NCI-H1436 treated with DMSO at 0.1 percent for 48 hours (cell line): ENCODE measurements at regions not wholly inside any gene's neighbourhood (a gene's known extent, or its start where the extent isn't known, plus 50 kb on each side); places are given as distances from the start of the nearest gene placed in this dataset.

Experiments
- DNase-seq: peaks from one replicate; lab custom pipeline; 2025; lab: John Stamatoyannopoulos, UW

DNA sequence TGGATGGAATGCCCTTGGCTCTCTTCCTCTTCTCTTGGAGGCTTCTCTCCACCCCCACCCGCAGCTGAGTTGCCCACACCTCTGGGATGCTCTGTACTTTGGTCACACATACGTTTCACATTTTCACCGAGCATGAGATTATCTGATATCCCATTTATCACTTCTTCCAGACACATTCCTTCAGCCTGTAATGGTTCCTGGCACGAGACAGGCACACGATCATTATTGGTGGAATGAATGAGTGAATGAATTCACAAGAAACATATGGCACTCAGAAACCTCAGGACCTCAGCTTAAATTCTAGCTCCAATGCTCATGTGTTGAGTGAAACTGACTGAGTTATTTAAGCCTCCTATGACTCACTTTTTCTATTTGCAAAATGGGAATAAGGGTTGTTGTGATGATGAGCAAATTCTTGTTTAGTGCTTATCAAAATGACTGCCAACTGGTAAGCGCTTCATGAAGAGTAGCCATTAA lies 242.7 kb upstream of the JUN start:
- no peak for DNase-seq

DNA sequence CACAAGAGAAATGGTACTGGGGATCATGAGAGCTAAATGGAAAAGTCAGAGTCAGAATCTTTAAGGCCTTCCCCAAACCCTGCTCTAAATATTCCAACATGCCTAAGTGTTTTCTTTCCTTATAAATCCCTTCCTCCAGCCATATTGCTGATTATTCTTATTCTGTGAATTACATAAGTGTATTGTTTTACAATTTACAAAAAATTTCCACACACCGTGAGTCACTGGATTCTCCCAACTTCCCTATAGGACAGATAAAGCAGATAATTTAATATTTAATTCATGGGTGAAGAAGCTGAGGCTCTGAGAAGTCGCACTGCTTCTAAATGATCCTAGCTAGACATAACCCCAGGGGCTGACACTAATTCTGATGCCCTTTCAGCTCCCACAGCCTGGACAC lies 243.3 kb upstream of the JUN start:
- no peak for DNase-seq

DNA sequence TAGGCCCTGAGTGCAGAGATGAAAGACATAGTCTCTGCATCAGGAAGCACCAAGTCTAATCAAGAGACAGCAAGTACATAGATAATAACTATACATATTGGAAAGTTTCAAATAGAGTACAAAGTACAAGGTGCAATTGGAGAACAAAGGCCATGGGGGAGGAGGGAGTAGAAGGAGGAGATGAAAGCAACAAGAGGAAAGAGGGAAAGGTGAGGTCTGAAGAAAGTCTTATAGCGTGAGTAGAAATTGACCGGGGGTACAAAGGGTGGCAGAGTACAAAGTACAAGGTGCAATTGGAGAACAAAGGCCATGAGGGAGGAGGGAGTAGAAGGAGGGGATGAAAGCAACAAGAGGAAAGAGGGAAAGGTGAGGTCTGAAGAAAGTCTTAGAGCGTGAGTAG lies 244.2 kb upstream of the JUN start:
- DNase-seq = no peak

DNA sequence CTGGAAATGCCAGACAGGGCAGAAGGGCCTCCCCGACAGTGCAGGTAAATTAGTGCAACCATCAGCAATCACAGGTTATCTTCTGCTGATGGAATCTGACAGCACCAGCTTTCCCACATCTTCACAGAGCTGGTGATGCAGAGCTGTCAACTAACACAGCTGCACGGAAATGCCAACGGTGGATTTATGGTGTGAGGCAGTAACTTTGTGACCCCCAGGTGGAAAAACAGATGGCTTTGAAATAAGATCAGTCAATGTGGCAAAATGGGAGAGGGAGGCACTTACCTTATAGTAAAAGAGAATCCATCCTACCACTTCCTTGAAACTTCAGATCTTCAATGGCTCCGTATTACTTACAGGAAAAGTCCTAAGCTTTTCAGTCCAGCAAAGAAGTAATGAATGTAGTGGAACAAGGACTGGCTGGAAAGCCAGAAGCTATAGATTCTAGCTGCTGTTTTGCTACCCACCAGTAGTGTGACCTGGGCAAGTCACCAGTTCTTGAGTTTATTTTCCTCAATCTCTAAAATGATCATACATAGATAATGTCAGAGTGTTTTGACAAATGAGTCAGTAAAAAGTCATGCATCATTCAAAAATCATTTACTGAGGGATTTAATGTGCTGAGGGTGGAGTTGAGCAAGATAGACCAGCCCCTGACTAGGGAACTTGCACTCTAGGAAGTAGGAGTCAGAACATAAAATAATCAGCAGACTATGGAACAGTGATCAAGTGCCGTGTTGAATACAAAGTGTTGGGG lies 245.7 kb upstream of the JUN start:
- DNase-seq = no peak

DNA sequence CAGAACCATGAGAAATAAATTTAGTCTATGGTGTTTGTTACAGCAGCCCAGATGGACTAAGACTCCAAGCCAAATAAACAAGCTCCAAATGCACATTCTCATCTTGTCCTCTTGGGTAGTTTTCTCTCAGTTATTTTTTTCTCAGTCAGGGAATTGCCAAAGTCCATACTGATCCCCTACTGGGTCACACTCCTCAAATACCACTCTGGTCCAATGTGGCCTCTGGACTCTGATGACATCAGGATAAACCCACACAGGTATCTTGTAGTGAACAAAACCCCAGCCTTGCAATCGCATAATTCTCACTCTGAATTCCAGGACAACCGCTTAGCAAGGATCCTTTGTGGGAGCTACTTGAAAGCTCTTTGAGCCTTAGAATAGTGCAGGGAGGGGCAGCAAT lies 248.4 kb upstream of the JUN start:
- no peak for DNase-seq

DNA sequence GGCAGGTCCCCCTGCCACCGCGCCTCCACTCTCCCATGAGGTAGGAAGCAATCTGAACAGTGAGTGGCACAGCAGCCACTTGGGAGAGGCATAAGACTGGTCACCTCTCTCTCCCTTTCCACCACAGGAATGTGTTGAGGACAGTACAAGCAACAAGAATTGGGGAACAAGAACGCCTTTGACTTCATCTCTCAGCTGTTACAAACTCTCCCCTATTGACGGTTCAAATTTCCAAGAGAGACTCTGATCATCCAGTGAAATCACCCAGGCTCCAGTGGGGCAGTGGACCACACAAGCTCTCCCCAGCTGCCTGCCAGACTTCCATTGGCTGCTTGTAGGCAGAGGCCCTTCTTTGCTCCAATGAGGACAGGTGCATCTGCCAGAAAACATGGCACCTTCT lies 249.9 kb upstream of the JUN start:
- no peak for DNase-seq

DNA sequence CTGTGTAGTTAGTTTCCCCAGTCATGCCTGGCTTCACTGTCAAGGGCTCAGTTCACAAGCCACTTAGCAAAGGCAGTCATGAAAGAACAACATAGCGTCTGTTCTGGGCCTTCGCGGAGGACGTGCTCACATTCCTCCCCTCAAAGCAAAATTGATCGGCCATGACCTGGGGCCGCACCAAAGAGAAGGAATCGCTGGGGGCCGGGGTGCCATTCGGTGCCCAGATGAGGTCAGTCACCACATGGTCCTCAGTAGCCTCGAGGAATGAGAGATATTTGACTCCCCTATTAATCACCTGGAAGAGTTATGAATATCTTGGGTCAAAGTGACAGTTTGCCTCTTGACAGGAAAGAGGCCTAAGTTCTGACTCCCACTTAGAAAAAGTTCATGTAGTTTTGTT lies 251.1 kb upstream of the JUN start:
- DNase-seq = no peak

DNA sequence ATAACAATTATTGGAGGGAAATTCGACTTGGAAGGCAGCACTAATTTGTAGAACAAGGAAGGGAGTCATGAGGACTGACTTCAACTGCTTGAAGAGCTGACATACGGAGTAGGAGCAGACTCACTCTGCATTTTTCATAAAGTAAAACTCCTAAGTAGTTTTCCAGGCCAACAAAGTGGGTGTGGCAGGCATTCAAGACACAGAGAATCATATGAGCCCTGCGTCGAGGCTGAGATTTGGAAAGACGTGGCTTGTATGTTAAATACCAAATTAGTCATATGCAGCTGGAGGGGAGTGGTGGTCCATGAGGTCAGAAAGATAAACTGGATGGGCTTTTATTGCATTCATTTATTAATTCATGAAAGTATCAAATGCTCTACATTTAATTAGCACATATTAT lies 255.7 kb upstream of the JUN start:
- DNase-seq = no peak

DNA sequence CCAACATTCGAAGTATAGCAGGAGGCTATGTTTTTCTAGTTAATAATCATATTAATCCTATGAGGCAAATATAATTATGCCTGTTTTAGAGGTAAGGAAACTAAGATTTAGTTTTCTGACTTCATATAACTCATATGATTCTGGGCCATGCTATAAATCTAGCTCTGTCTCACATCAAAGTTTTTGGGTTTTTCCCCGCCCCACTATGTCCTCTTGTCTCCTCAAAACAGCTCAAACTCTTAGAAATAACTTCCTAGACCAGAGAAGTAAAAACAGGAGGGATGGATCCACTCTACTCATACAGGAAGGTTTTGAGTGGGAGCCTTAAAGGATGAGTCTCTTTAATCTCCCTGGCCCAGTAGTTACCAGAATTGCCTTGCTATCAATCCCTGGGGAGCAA lies 256.4 kb upstream of the FGGY start:
- no peak for DNase-seq

DNA sequence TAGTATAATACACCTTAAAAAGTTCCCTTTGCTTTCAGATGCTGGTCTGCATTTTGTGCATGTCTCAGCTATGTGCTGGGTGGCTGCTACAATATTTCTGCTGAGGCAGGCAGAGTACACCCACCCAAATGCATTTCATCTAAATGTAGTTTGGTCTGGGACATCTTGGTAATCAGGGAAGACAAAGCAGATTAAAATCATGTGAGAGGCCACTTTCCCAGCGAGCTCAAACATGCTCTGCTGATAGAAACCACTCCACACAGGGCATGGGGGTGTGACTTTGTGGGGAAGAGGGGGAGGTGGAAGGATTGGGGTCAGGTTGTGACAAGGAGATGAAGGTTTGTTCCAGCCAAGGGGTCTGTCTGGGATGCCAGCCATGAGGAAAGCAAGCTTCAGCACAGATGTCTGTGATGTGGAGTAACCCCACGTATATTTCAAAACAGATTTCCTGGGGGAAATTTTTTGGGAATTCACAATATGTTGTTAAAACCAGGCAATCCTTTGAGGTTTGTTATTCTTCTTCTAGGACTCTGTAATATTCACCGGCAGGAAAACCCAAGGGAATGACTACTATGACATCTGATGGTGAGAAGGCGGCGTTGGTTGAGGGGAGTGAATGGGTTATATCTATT lies 255.1 kb upstream of the FGGY start:
- no peak for DNase-seq

DNA sequence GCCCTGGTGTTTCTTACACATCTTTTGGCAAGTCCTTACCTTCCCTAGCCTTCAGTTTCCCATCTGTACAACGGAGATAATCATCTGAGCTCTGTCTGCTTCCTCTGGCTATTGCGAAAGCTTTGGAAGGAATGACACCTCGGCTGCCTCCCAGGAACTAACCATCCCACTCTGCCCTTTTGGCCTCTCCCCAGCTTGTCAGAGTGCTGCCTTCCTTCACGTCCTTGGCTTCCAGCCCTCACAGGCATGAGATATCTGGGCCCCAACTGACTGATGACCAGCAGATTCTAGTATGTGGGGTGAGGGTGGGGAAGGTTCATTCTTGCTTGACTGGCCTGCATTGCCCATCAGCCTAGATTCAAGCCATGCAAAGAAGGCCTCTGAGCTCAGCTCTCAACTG lies 253.1 kb upstream of the FGGY start:
- DNase-seq = no peak

DNA sequence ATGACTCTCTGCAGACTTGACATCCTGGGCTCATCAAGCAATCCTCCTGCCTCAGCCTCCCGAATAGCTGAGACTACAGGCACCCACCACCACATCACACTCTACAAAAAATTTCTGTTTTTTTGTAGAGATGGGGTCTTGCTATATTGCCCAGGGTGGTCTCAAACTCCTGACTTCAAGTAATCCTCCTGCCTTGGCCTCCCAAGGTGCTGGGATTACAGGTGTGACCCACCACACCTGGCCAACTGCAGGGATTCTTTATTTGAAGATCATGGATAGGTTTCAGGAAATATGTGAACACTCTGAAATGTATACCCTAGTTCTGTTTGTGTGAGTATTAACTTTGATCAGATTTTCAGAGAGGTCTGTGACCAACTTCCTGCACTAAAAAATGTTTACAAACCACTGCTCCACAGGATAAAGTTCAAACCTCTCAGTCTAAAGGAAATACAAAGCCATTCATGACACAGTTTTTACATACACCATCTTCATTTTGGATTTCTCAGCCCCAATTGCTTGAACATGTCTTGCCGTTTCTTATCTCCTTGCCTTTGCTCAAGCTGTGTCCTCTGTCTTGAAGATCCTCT lies 252.3 kb upstream of the FGGY start:
- no peak for DNase-seq

DNA sequence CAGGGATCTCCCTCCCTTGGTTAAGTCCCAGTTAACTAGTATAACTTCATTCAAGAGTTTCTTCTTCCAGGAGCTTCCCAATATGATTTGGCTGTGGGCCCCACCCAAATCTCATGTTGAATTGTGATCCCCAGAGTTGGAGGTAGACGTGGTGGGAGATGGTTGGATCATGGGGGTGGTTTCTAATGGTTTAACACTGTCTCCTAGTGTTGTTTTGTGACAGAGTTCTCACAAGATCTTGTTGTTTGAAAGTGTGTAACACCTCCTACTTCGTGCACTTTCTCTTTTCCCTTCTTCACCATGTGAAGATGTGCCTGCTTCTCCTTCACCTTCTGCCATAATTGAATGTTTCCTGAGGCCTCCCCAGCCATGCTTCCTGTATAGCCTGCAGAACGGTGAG lies 251.8 kb upstream of the FGGY start:
- DNase-seq = no peak

DNA sequence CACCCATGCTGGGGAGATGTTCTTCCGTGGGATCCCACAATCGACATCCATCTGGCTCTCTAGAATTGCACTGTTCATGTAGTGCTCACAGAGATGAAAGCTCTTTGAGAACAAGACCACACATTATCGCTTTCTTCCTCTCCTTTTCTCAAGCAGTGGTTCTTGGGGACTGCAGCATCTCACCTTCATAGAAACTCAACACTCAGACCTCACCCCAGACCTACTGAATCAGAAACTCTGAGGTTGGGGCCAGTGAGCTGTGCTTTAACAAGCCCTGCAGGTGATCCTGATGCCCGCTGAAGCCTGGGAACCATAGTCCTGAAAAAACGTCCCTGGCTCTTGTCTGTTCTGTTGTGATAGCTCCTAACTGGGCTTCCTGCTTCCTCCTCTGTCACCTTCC lies 251.3 kb upstream of the FGGY start:
- no peak for DNase-seq

DNA sequence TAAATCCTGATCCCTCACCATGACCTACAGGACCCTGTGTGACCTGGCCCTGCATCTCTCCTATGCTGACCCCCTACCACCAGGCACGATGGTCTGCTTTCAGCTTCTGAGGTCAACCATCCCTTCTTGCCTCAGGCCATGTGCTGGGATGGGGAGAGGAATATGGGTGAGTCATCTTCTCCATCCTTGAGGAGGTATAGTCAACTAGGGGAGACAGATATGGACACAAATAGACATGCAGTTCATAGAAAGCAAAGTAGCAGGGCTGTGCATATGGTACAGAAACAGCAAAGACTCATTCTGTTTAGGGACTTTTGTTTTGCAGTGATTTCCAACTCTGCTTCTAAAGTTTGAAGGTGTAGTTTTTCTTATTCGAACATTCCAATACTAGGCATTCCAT lies 250.8 kb upstream of the FGGY start:
- DNase-seq = no peak

DNA sequence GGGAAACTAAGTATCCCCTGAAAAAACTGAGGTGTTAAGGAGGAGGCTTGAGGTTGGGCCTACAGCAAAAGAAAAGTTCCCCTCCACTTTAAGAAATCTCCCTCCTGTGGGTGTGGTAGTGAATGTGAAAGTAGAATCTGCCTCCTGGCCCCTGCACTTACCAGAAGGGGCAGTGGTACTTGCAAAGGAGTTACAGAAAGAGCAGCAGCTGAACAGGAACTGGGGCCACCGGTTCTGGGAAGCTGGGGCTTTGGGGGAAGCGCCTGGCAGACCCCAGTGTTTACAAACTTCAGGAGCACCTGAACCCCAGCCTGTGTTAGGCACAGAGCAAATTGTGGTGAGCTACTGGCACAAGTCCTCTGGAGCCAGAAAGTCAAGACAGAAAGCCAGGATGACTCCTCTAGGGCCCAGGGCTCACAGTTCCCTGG lies 250.2 kb upstream of the FGGY start:
- no peak for DNase-seq

DNA sequence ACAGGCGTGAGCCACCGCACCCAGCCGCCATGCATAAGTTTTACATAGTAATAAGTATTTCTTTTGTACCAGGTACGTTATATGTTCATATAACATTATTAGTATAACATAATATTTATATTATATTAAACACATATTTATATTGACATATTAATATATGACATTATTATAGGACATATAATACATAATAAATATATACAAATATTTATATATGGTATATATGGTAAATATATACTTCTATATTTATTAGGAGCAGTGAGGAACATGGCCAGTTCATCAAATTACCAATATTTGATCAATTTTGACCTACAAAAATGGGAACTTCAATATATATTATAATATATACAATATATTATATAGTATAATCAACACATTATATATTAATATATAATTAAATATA lies 245.9 kb upstream of the FGGY start:
- DNase-seq = no peak

DNA sequence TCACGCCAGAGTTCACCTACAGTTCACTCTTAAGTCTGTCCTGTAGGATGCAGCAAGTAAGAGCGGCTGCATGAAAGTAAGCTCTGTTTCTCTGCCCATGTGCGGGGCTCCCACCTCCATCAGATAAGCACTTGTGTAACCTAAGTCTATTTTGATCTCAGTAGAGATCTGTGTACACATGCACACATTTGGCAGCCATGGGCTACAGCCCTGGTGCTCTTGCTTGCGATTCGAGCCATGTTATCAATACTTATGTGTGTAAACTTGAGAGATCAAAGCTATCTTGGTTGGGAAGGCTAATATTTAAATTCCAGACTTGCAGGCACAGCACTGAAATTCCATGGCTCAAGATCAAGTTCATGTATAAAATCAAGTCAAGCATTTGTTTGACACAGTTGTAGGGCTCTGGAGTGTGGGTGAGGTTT lies 244.7 kb upstream of the FGGY start:
- DNase-seq = no peak

DNA sequence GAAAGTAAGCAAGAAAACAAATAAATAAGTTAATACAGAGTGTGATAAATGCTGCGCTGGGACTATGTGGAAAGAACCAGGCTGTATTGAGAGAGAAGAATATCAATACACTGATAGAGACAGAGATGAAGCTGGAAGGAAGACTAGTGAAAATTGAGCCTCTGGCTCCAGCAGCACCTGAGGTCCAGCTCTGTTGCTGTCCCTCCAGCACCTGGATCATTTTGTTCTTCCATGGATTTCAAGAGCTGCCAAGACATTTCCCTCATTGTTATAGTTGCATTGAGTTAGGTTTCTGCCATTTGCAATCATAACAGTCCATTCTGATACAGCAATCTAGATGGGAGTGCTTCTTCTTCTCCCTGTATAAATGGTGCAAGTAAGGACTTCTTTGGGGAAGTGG lies 242.7 kb upstream of the FGGY start:
- DNase-seq = no peak

DNA sequence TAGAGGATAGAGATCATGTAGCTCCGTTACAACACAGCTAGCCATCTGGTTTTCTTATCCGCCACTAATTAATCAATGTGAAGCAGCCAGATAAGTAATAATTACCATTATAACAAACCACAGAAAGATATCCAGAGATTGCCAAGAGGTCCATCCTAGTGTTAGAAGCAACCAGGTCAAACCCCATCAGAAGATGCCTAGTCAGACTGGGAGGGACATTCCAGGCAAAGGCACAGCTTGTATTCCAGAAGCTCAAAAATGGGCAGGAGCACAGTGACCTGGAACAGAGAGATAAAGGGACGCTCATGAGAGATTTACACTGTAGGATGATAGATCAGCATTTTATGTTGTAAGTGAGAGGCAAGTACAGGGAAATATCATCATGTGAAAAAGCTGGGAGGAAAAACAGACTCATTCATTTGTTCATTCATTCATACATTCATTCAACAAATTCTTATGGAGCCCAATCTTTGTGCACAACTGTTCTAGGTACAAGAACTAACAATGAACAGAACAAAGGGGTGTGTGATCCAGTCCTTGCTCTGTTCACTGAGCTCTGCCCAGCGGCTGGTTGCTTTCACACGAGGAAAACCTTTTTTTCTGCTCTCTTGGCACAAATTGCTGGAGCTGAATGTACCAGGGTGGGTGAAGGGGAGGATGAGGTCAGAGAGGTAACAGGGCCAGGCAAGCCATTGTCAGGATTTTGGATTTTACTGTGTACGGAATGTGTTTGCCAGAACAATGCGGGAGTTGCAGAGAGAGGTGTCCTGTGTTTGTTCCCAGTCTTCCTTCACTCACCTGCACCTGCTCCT lies 240.8 kb upstream of the FGGY start:
- no peak for DNase-seq

DNA sequence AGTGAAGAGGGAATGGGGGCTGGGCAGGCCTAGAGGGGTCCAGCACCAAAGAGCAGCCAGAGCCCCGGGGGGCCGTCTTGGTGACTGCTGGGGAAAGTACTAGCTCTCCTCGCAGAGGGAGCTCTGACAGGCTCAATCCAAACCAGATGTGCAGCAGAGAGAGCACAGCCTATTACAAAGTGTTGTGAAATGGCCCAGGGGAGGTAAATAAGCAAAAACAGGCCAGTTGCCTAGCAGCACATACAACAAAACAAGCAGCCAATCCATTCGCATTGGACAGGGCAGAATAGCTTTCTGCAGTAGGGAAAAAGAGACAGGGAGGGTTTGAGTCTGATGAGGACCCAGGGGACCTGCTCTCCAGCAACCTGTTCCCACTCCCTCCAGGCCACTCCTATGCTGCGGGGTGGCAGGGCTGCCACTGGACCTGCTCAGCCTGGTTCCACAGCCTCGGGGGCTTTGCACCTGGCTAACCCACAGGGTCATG lies 239.6 kb upstream of the FGGY start:
- DNase-seq = no peak

DNA sequence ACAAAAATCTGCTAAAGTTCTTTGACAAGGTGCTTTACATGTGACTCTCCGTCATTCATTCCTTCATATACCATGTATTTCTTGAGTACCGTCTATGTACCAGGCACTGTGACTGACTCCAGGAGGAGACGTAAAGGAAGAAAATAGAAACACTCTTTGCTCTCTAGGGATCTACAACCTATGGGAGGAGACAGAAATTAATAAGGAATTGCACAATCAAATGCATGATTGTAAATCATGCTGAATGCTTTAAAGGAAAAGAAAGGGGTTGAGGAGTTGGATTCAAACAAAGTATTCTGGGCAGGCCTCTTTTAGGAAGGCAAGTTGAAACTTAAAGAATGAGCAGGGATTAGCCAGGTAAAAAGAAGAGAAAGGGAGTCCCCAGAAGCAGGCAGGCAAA lies 239.1 kb upstream of the FGGY start:
- no peak for DNase-seq
